ENCODE measurements at regions not wholly inside any gene's neighbourhood (a gene's known extent, or its start where the extent isn't known, plus 50 kb on each side); places are given as distances from the start of the nearest gene placed in this dataset.

GRCh38 chr1:98264727-98265126 lies 343.9 kb upstream of the DPYD start:
- H3K79me2 ChIP-seq (ENCODE audit: insufficient read depth, low read length) = no peaks in the 10 kb centered on the region
- no peak overlapping the region for H3K9ac ChIP-seq (ENCODE audit: insufficient read depth, low read length, poor library complexity, severe bottlenecking)
- H3K9me3 Mint-ChIP-seq = peaks cover 0 to 2% (median 0%) of the 10 kb centered on the region in 7 donors
- no peaks in the 10 kb centered on the region for H3K36me3 Mint-ChIP-seq
- H3K4me2 ChIP-seq (replicated peaks; ENCODE audit: extremely low read depth, low read length, poor library complexity, severe bottlenecking) = no peak overlapping the region
- no peaks in the 10 kb centered on the region for H3K27me3 Mint-ChIP-seq (ENCODE audit: low read depth in 3 of 3)
- H3K9me3 ChIP-seq (replicated peaks in 1 of 2; ENCODE audit: control insufficient read depth in 1 of 2, insufficient read depth in 1 of 2, low read length in 2 of 2) = no peaks in the 10 kb centered on the region
- no peaks in the 10 kb centered on the region for H3K27me3 ChIP-seq (ENCODE audit: control insufficient read depth in 2 of 2, insufficient read depth in 2 of 2, low read length in 2 of 2)
- no peak overlapping the region for H2AFZ ChIP-seq (ENCODE audit: insufficient read depth, low read depth, low read length, poor library complexity, severe bottlenecking)
- no peaks in the 10 kb centered on the region for H3K4me1 ChIP-seq (ENCODE audit: control insufficient read depth in 1 of 2, insufficient read depth in 2 of 2, low read length in 2 of 2)
- H3K4me3 ChIP-seq (replicated peaks in 1 of 3; ENCODE audit: low read depth in 2 of 3, low read length in 3 of 3) = no peak overlapping the region
- intact Hi-C loops (cut with micrococcal nuclease) = no loop called here
- no peak overlapping the region for H3K27ac ChIP-seq (ENCODE audit: low read depth in 1 of 2, low read length in 2 of 2)
- H3K36me3 ChIP-seq (replicated peaks in 1 of 2; ENCODE audit: control insufficient read depth in 1 of 2, insufficient read depth in 2 of 2, low read length in 2 of 2) = no peaks in the 10 kb centered on the region
- no peak overlapping the region for H3K4me3 Mint-ChIP-seq
- no peak for TF ChIP-seq CTCF (IDR thresholded peaks at IDR 0.05)
- WGBS (ENCODE audit: insufficient coverage) = no CpG with 5 or more reads among the region's 5 CpGs
- H3K4me1 Mint-ChIP-seq = no peaks in the 10 kb centered on the region
- no peak overlapping the region for H3K27ac Mint-ChIP-seq
- H4K20me1 ChIP-seq (ENCODE audit: insufficient read depth, low read length) = no peaks in the 10 kb centered on the region
- no peak for DNase-seq

- peaks cover 0 to 3% of the 10 kb centered on the region in 2 donors for H3K9me3 ChIP-seq (replicated peaks in 1 of 2; ENCODE audit: control insufficient read depth in 1 of 2, insufficient read depth in 1 of 2, low read length in 2 of 2)
- no peak overlapping the region for H3K27ac ChIP-seq (ENCODE audit: low read depth in 1 of 2, low read length in 2 of 2)
- no peaks in the 10 kb centered on the region for H3K36me3 ChIP-seq (replicated peaks in 1 of 2; ENCODE audit: control insufficient read depth in 1 of 2, insufficient read depth in 2 of 2, low read length in 2 of 2)
- H3K79me2 ChIP-seq (ENCODE audit: insufficient read depth, low read length) = no peaks in the 10 kb centered on the region
- Mint-ChIP-seq H3K27me3 (ENCODE audit: low read depth in 3 of 3) (no peaks in the 10 kb centered on the region), H3K27ac (peak overlapping the region in 1 of 7 donors; percentile 48), H3K36me3 (no peaks in the 10 kb centered on the region), H3K9me3 (peaks cover 0 to 7% (median 3%) of the 10 kb centered on the region in 7 donors), H3K4me1 (peaks cover 1% of the 10 kb centered on the region), H3K4me3 (no peak overlapping the region)
- H3K9ac ChIP-seq (ENCODE audit: insufficient read depth, low read length, poor library complexity, severe bottlenecking) = no peak overlapping the region
- no peak for DNase-seq
- H4K20me1 ChIP-seq (ENCODE audit: insufficient read depth, low read length) = no peaks in the 10 kb centered on the region
- intact Hi-C loops (cut with micrococcal nuclease) = no loop called here
- no peaks in the 10 kb centered on the region for H3K27me3 ChIP-seq (ENCODE audit: control insufficient read depth in 2 of 2, insufficient read depth in 2 of 2, low read length in 2 of 2)
- H3K4me2 ChIP-seq (replicated peaks; ENCODE audit: extremely low read depth, low read length, poor library complexity, severe bottlenecking) = no peak overlapping the region
- H3K4me1 ChIP-seq (ENCODE audit: control insufficient read depth in 1 of 2, insufficient read depth in 2 of 2, low read length in 2 of 2) = no peaks in the 10 kb centered on the region
- 100% methylated on average over 3 of the region's 6 CpGs for WGBS (ENCODE audit: insufficient coverage)
- H2AFZ ChIP-seq (ENCODE audit: insufficient read depth, low read depth, low read length, poor library complexity, severe bottlenecking) = no peak overlapping the region
- TF ChIP-seq CTCF (IDR thresholded peaks at IDR 0.05) = no peak
- no peak overlapping the region for H3K4me3 ChIP-seq (replicated peaks in 1 of 3; ENCODE audit: low read depth in 2 of 3, low read length in 3 of 3)
These were observed 340.0 kb upstream of the DPYD start for GRCh38 chr1:98260839-98261238.
